ENCODE measurements at regions not wholly inside any gene's neighbourhood (a gene's known extent, or its start where the extent isn't known, plus 50 kb on each side); places are given as distances from the start of the nearest gene placed in this dataset.

- TF ChIP-seq FOXP1 (IDR thresholded peaks at IDR 0.05): no peak
- TF ChIP-seq FOXP1 (CRISPR knock-in tag; IDR thresholded peaks at IDR 0.05): no peak
- TF ChIP-seq MBD4 (IDR thresholded peaks at IDR 0.05; ENCODE audit: borderline replicate concordance, low read length): no peak
- TF ChIP-seq ZNF30 (CRISPR knock-in tag; IDR thresholded peaks at IDR 0.05): no peak
- TF ChIP-seq ZNF362 (CRISPR knock-in tag; IDR thresholded peaks at IDR 0.05; ENCODE audit: borderline replicate concordance): no peak
- TF ChIP-seq NFIC (IDR thresholded peaks at IDR 0.05; ENCODE audit: low read length): no peak
- no peak for TF ChIP-seq TEF (CRISPR knock-in tag; IDR thresholded peaks at IDR 0.05)
- TF ChIP-seq SP140L (CRISPR knock-in tag; IDR thresholded peaks at IDR 0.05; ENCODE audit: borderline replicate concordance): no peak
- no peak for TF ChIP-seq TRIM22 (IDR thresholded peaks at IDR 0.05)
- TF ChIP-seq AKAP8 (CRISPR knock-in tag; IDR thresholded peaks at IDR 0.05): no peak
- TF ChIP-seq ZNF34 (CRISPR knock-in tag; IDR thresholded peaks at IDR 0.05; ENCODE audit: borderline replicate concordance): no peak
- TF ChIP-seq SMARCC2 (IDR thresholded peaks at IDR 0.05): no peak
- TF ChIP-seq FLYWCH1 (CRISPR knock-in tag; IDR thresholded peaks at IDR 0.05): no peak
- TF ChIP-seq PTBP1 (IDR thresholded peaks at IDR 0.05; ENCODE audit: low read depth, low read length, poor library complexity, severe bottlenecking): no peak
- no peak for TF ChIP-seq ZNF24 (IDR thresholded peaks at IDR 0.05)
- Histone ChIP-seq H3K79me2 (ENCODE audit: insufficient read depth, low read length) (peaks cover 2% of the 10 kb centered on the region), H3K27ac (ENCODE audit: extremely low read length, insufficient read depth, low read length) (no peak overlapping the region), H3K4me1 (ENCODE audit: insufficient read depth, low read length) (peaks cover 87% of the 10 kb centered on the region), H3K4me2 (ENCODE audit: low read depth, low read length) (no peak overlapping the region), H3K4me3 (replicated peaks in 1 of 3; ENCODE audit: insufficient read depth in 1 of 3, low read depth in 2 of 3, low read length in 3 of 3) (no peak overlapping the region), H3K9ac (ENCODE audit: insufficient read depth, low read depth, low read length) (no peak overlapping the region), H3K36me3 (replicated peaks in 1 of 2; ENCODE audit: control insufficient read depth in 1 of 2, insufficient read depth in 2 of 2, low read length in 2 of 2) (no peaks in the 10 kb centered on the region), H3K9me3 (ENCODE audit: low read length) (peaks cover 12% of the 10 kb centered on the region), H3K27me3 (ENCODE audit: control insufficient read depth in 1 of 2, insufficient read depth in 2 of 2, low read length in 2 of 2) (no peaks in the 10 kb centered on the region), H2AFZ (ENCODE audit: low read length) (no peak overlapping the region), H4K20me1 (ENCODE audit: insufficient read depth, low read length) (no peaks in the 10 kb centered on the region)
- in situ Hi-C loops (cut with HindIII; ENCODE audit: extremely low pct_ligation_motif_present, low pct_unique_long_range_greater_than_20kb): no loop called here
- FAIRE-seq (no peak), ATAC-seq (no peak), DNase-seq (ENCODE audit: low spot score) (no peak)
- BruUV-seq (replicated peaks): no TSS peak
- intact Hi-C loops (cut with micrococcal nuclease; ENCODE audit: unreplicated experiment): no loop called here
- ChIA-PET POLR2A (no interaction called here), CTCF (ENCODE audit: low intra/inter-chr PET ratio, low total read pairs) (no interaction called here)
Observed at GRCh38 chr1:168473126-168473525, 70.7 kb downstream of the XCL2 start.
